Fibroblast of lung (primary cell): ENCODE measurements at regions not wholly inside any gene's neighbourhood (a gene's known extent, or its start where the extent isn't known, plus 50 kb on each side); places are given as distances from the start of the nearest gene placed in this dataset.

Source experiments
- DNase-seq, 2 donors: peaks; one replicate each; pipeline versions ENCODE4 v3.0.0 to v3.0.0-alpha.2; 2010; ENCODE audit warnings: low read depth in 2 of 2
- H2AFZ ChIP-seq: 2 replicates; pipeline ENCODE4 v1.5.1; 2012; ENCODE audit warnings: low read length, control low read depth, inconsistent platforms
- H3K27ac ChIP-seq: 2 replicates; pipeline ENCODE4 v1.5.1; 2011; ENCODE audit warnings: low read length, control low read depth; ENCODE audit not compliant: insufficient read depth
- H3K27me3 ChIP-seq: 2 replicates; pipeline ENCODE4 v1.5.1; 2011; ENCODE audit warnings: mild to moderate bottlenecking, low read length; ENCODE audit not compliant: control insufficient read depth, insufficient read depth
- H3K36me3 ChIP-seq: 2 replicates; pipeline ENCODE4 v1.5.1; 2011; ENCODE audit warnings: low read length; ENCODE audit not compliant: control insufficient read depth, insufficient read depth
- H3K4me1 ChIP-seq: 2 replicates; pipeline ENCODE4 v1.5.1; 2011; ENCODE audit warnings: low read length; ENCODE audit not compliant: control insufficient read depth, insufficient read depth; ENCODE audit errors: extremely low read depth
- H3K4me2 ChIP-seq: 2 replicates; pipeline ENCODE4 v1.5.1; 2011; ENCODE audit warnings: low read length, control low read depth; ENCODE audit not compliant: insufficient read depth; ENCODE audit errors: extremely low read depth
- H3K4me3 ChIP-seq, 4 experiments: fragments of 200-600 bp in 1 of 4; sonication (generic) in 1 of 4; replicated peaks in 1 of 4; 2 replicates each; pipeline ENCODE4 v1.5.1; 2011 to 2016; ENCODE audit warnings: low read length in 4 of 4, low read depth in 3 of 4, mild to moderate bottlenecking in 3 of 4, control low read depth in 2 of 4, inconsistent platforms in 1 of 4, mixed read lengths in 1 of 4; ENCODE audit not compliant: insufficient read depth in 1 of 4; ENCODE audit errors: control extremely low read depth in 1 of 4
- H3K79me2 ChIP-seq: 2 replicates; pipeline ENCODE4 v1.5.1; 2012; ENCODE audit warnings: mild to moderate bottlenecking, low read length, inconsistent platforms; ENCODE audit not compliant: control insufficient read depth, insufficient read depth
- H3K9ac ChIP-seq: 2 replicates; pipeline ENCODE4 v1.5.1; 2011; ENCODE audit warnings: mild to moderate bottlenecking, low read length, control low read depth; ENCODE audit not compliant: insufficient read depth
- H3K9me3 ChIP-seq: 2 replicates; pipeline ENCODE4 v1.5.1; 2012; ENCODE audit warnings: low read depth, low read length; ENCODE audit not compliant: control insufficient read depth, insufficient read depth
- H4K20me1 ChIP-seq: 2 replicates; pipeline ENCODE4 v1.5.1; 2011; ENCODE audit warnings: low read length; ENCODE audit not compliant: control insufficient read depth, insufficient read depth; ENCODE audit errors: extremely low read depth
- CTCF ChIP-seq, 2 donors: IDR thresholded peaks in 1 of 2; conservative IDR thresholded peaks in 1 of 2; 1 replicate in 1 of 2; 2 replicates in 1 of 2; pipeline ENCODE4 v1.5.1; 2011 to 2012; ENCODE audit warnings: low read length in 2 of 2, control low read depth in 1 of 2, inconsistent platforms in 1 of 2, low read depth in 1 of 2, mild to moderate bottlenecking in 1 of 2
- EZH2 ChIP-seq: IDR thresholded peaks from 2 replicates; pipeline ENCODE4 v1.5.1; 2012; ENCODE audit warnings: low read length, control low read depth, mild to moderate bottlenecking; ENCODE audit errors: missing control alignments

- Histone ChIP-seq H3K79me2 (no peaks in the 10 kb centered on the region), H3K27me3 (no peaks in the 10 kb centered on the region), H3K27ac (no peak overlapping the region), H3K9ac (no peak overlapping the region), H3K9me3 (no peaks in the 10 kb centered on the region), H3K36me3 (no peaks in the 10 kb centered on the region), H2AFZ (no peak overlapping the region), H3K4me2 (no peak overlapping the region), H3K4me3 (peak overlapping the region in 1 of 4 experiments; percentile 46), H4K20me1 (no peaks in the 10 kb centered on the region), H3K4me1 (peaks cover 3% of the 10 kb centered on the region)
- peak; percentile 79 to 85 for DNase-seq
- TF ChIP-seq CTCF (conservative IDR thresholded peaks at IDR 0.05 in 1 of 2, IDR thresholded peaks at IDR 0.05 in 1 of 2; ENCODE audit: low read depth in 1 of 2, low read length in 2 of 2): peak; percentile 75
- TF ChIP-seq EZH2: no peak
These were observed 108.2 kb upstream of the GMDS start for GRCh38 chr6:2353412-2354137.

- Histone ChIP-seq H3K79me2 (no peaks in the 10 kb centered on the region), H3K9me3 (no peaks in the 10 kb centered on the region), H3K4me3 (no peak overlapping the region), H3K9ac (no peak overlapping the region), H2AFZ (no peak overlapping the region), H3K4me1 (peaks cover 3% of the 10 kb centered on the region), H3K4me2 (no peak overlapping the region), H3K36me3 (no peaks in the 10 kb centered on the region), H3K27me3 (no peaks in the 10 kb centered on the region), H3K27ac (no peak overlapping the region), H4K20me1 (no peaks in the 10 kb centered on the region)
- DNase-seq: peak; percentile 72 to 73
- no peak for TF ChIP-seq CTCF (conservative IDR thresholded peaks at IDR 0.05 in 1 of 2, IDR thresholded peaks at IDR 0.05 in 1 of 2; ENCODE audit: low read depth in 1 of 2, low read length in 2 of 2)
- no peak for TF ChIP-seq EZH2
These were observed 106.5 kb upstream of the GMDS start for GRCh38 chr6:2351807-2352431.

- peaks cover 3% of the 10 kb centered on the region for H3K4me1 ChIP-seq
- no peaks in the 10 kb centered on the region for H3K36me3 ChIP-seq
- H3K79me2 ChIP-seq: no peaks in the 10 kb centered on the region
- no peak for TF ChIP-seq CTCF (conservative IDR thresholded peaks at IDR 0.05 in 1 of 2, IDR thresholded peaks at IDR 0.05 in 1 of 2; ENCODE audit: low read depth in 1 of 2, low read length in 2 of 2)
- no peak for TF ChIP-seq EZH2
- no peak for DNase-seq
- no peaks in the 10 kb centered on the region for H3K27me3 ChIP-seq
- no peak overlapping the region for H3K27ac ChIP-seq
- no peak overlapping the region for H3K4me3 ChIP-seq
- no peak overlapping the region for H3K9ac ChIP-seq
- no peak overlapping the region for H3K4me2 ChIP-seq
- no peak overlapping the region for H2AFZ ChIP-seq
- no peaks in the 10 kb centered on the region for H3K9me3 ChIP-seq
- no peaks in the 10 kb centered on the region for H4K20me1 ChIP-seq
These were observed 105.7 kb upstream of the GMDS start for GRCh38 chr6:2351090-2351489.
